ENCODE measurements at regions not wholly inside any gene's neighbourhood (a gene's known extent, or its start where the extent isn't known, plus 50 kb on each side); places are given as distances from the start of the nearest gene placed in this dataset.

GRCh38 chr2:120528693-120529076 lies 182.7 kb downstream of the INHBB start:
- no peak for TF ChIP-seq ZNF701 (tag by site-specific recombination; IDR thresholded peaks at IDR 0.05)
- TF ChIP-seq CTCF (tag by site-specific recombination; IDR thresholded peaks at IDR 0.05) = no peak
- TF ChIP-seq ZNF138 (tag by site-specific recombination; IDR thresholded peaks at IDR 0.05; ENCODE audit: borderline replicate concordance) = no peak
- no peak for TF ChIP-seq ELK4 (IDR thresholded peaks at IDR 0.05; ENCODE audit: borderline replicate concordance, low read depth, low read length)
- no peak for TF ChIP-seq ZNF146 (tag by site-specific recombination; IDR thresholded peaks at IDR 0.05)
- TF ChIP-seq PRDM4 (tag by site-specific recombination; IDR thresholded peaks at IDR 0.05) = no peak
- no peak for TF ChIP-seq REST (tag by site-specific recombination; IDR thresholded peaks at IDR 0.05)
- TF ChIP-seq ZNF404 (tag by site-specific recombination; IDR thresholded peaks at IDR 0.05) = no peak
- TF ChIP-seq ZBTB21 (tag by site-specific recombination; IDR thresholded peaks at IDR 0.05) = no peak
- TF ChIP-seq ZNF426 (tag by site-specific recombination; IDR thresholded peaks at IDR 0.05) = no peak
- TF ChIP-seq ZSCAN18 (tag by site-specific recombination; IDR thresholded peaks at IDR 0.05) = no peak
- TF ChIP-seq ZNF843 (tag by site-specific recombination; IDR thresholded peaks at IDR 0.05) = no peak
- no peak for TF ChIP-seq ZBTB8A (tag by site-specific recombination; IDR thresholded peaks at IDR 0.05)
